DOHH2 (cell line): ENCODE measurements at regions not wholly inside any gene's neighbourhood (a gene's known extent, or its start where the extent isn't known, plus 50 kb on each side); places are given as distances from the start of the nearest gene placed in this dataset.

ENCODE experiments used
- CTCF ChIP-seq: fragments of 200-600 bp; sonication (generic); IDR thresholded peaks from one replicate; pipeline ENCODE4 v1.5.1; 2014; ENCODE audit warnings: antibody characterized with exemption, mild to moderate bottlenecking, low read depth, low read length; ENCODE audit not compliant: poor library complexity, severe bottlenecking
- EZH2phosphoT487 ChIP-seq: fragments of 200-600 bp; sonication (generic); IDR thresholded peaks from 2 replicates; pipeline ENCODE4 v1.6.1; 2017; ENCODE audit warnings: borderline replicate concordance, mild to moderate bottlenecking, antibody characterized with exemption, low read length, moderate library complexity, mixed read lengths

- TF ChIP-seq EZH2phosphoT487 = no peak
- no peak for TF ChIP-seq CTCF
Observed at GRCh38 chr6:91874971-91875370, 1288.1 kb upstream of the MAP3K7 start.
